Kidney (tissue), 13 donors: ENCODE measurements at regions not wholly inside any gene's neighbourhood (a gene's known extent, or its start where the extent isn't known, plus 50 kb on each side); places are given as distances from the start of the nearest gene placed in this dataset.
"Not testable (repeated sequence)": the region's sequence is repeated elsewhere in the genome, so short reads cannot be mapped to it uniquely, and the experiment has no call there.

Experiments used
- DNase-seq, 5 donors: peaks; one replicate each; pipeline ENCODE4 v3.0.0-alpha.2; 2013 to 2020
- FAIRE-seq: peaks from 2 replicates; lab custom pipeline; 2012; peaks lifted over from hg19 to GRCh38; lab: Jason Lieb, UNC
- H3K27ac ChIP-seq, 2 donors: one replicate each; pipeline ENCODE4 v1.7.0; 2013; ENCODE audit warnings: low read depth in 2 of 2, low read length in 2 of 2, inconsistent platforms in 1 of 2
- H3K27me3 ChIP-seq: one replicate; pipeline ENCODE4 v1.7.1; 2013; ENCODE audit warnings: low read length, inconsistent platforms; ENCODE audit not compliant: control insufficient read depth, insufficient read depth
- H3K36me3 ChIP-seq, 3 donors: one replicate each; pipeline versions ENCODE4 v1.7.0 to v1.7.1; 2013; ENCODE audit warnings: low read length in 3 of 3, control low read depth in 1 of 3, inconsistent platforms in 1 of 3; ENCODE audit not compliant: insufficient read depth in 3 of 3, control insufficient read depth in 2 of 3
- H3K4me1 ChIP-seq, 3 donors: one replicate each; pipeline versions ENCODE4 v1.7.0 to v1.7.1; 2013; ENCODE audit warnings: low read length in 3 of 3, inconsistent platforms in 1 of 3, low read depth in 1 of 3; ENCODE audit not compliant: control insufficient read depth in 2 of 3, insufficient read depth in 2 of 3
- H3K4me3 ChIP-seq, 3 donors: one replicate each; pipeline versions ENCODE4 v1.7.0 to v1.8.1; 2013; ENCODE audit warnings: low read length in 3 of 3, control low read depth in 1 of 3, inconsistent platforms in 1 of 3
- H3K9ac ChIP-seq, 3 donors: one replicate each; pipeline versions ENCODE4 v1.7.0 to v1.7.1; 2013; ENCODE audit warnings: low read length in 3 of 3, control low read depth in 1 of 3, inconsistent platforms in 1 of 3
- H3K9me3 ChIP-seq, 3 donors: one replicate each; pipeline versions ENCODE4 v1.7.0 to v1.7.1; 2013; ENCODE audit warnings: low read length in 3 of 3, control low read depth in 1 of 3, inconsistent platforms in 1 of 3; ENCODE audit not compliant: control insufficient read depth in 2 of 3, insufficient read depth in 1 of 3
- intact Hi-C: fragments of 100-400 bp; cut with DNase I; formaldehyde crosslinking; loops from one replicate; pipeline ENCODE4 v1.11.1; 2022
- TF ChIP-seq, protein P1 (sequence below): IDR thresholded peaks from 3 replicates; pipeline ENCODE4 v1.5.1; 2012; ENCODE audit warnings: mild to moderate bottlenecking, moderate library complexity, borderline replicate concordance; ENCODE audit not compliant: insufficient read depth; ENCODE audit errors: extremely low read depth
- donor health status: control.
- donor health status: control.
- donor health status: control.
- donor health status: control.
- donor health status: control.
- donor health status: DM: yes; HTN: yes; CAD: no.
- donor health status: Normal renal cell carcinoma (clear cell type).

- H3K4me1 ChIP-seq, intact Hi-C loops, FAIRE-seq, H3K4me3 ChIP-seq, H3K27me3 ChIP-seq, H3K9me3 ChIP-seq, DNase-seq, H3K9ac ChIP-seq, H3K36me3 ChIP-seq, H3K27ac ChIP-seq: not testable (repeated sequence)
Measured at GRCh38 chr17:20873688-20874328, 169.0 kb downstream of the USP22 start.

DNA sequence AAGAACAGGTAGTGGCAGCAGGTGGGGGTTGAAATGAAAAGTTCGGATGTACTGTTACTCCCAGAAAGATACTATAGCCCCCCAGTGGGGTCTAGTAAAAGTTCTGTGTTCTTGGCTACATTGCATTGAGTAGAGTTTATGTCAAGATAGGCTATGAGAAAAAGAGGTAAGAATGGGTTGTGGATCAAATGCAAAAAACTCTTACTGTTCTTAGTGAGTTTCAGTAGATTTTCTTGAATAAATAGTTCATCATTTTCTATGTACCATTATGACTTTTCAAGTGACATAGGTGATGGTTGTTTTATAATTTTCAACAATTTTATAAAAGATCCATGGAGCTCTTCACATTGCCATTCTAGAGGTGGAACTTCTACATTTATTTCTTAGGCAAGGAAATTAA is 165.4 kb downstream of the USP22 start:
- H3K9me3 ChIP-seq, H3K9ac ChIP-seq, H3K4me1 ChIP-seq, H3K27me3 ChIP-seq, H3K36me3 ChIP-seq, H3K27ac ChIP-seq, FAIRE-seq, DNase-seq, intact Hi-C loops, H3K4me3 ChIP-seq: not testable (repeated sequence)

DNA sequence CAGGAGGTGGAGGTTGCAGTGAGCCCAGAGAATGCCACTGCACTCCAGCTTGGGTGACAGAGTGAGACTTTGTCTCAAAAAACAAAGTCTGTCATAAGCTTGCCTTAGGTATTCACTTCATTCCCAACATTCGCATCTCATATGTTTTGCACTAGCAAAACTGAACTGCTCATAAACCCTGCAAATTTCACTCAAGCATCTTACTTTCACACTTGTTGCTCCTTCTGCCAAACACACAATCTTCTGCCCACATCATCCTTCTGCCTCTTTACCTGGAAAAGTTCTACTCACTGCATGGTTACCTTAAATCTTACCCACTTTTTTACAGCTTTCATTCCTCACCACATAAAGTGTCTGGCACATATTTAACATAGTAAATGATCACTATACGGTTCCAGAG is 152.5 kb downstream of the USP22 start:
- no peaks in the 10 kb centered on the region for H3K27me3 ChIP-seq
- DNase-seq = no peak
- H3K9me3 ChIP-seq = no peaks in the 10 kb centered on the region
- no peak overlapping the region for H3K4me3 ChIP-seq
- H3K27ac ChIP-seq = no peak overlapping the region
- intact Hi-C loops = no loop called here
- no peak overlapping the region for H3K9ac ChIP-seq
- H3K4me1 ChIP-seq = no peaks in the 10 kb centered on the region
- FAIRE-seq = no peak
- TF ChIP-seq, protein P1, sequence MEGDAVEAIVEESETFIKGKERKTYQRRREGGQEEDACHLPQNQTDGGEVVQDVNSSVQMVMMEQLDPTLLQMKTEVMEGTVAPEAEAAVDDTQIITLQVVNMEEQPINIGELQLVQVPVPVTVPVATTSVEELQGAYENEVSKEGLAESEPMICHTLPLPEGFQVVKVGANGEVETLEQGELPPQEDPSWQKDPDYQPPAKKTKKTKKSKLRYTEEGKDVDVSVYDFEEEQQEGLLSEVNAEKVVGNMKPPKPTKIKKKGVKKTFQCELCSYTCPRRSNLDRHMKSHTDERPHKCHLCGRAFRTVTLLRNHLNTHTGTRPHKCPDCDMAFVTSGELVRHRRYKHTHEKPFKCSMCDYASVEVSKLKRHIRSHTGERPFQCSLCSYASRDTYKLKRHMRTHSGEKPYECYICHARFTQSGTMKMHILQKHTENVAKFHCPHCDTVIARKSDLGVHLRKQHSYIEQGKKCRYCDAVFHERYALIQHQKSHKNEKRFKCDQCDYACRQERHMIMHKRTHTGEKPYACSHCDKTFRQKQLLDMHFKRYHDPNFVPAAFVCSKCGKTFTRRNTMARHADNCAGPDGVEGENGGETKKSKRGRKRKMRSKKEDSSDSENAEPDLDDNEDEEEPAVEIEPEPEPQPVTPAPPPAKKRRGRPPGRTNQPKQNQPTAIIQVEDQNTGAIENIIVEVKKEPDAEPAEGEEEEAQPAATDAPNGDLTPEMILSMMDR = no peak
- no peaks in the 10 kb centered on the region for H3K36me3 ChIP-seq

GRCh38 chr17:20895426-20895825 is 147.4 kb downstream of the USP22 start:
- H3K9me3 ChIP-seq, H3K4me1 ChIP-seq, H3K36me3 ChIP-seq, FAIRE-seq, H3K27me3 ChIP-seq, H3K27ac ChIP-seq, H3K4me3 ChIP-seq, intact Hi-C loops, H3K9ac ChIP-seq, DNase-seq: not testable (repeated sequence)

DNA sequence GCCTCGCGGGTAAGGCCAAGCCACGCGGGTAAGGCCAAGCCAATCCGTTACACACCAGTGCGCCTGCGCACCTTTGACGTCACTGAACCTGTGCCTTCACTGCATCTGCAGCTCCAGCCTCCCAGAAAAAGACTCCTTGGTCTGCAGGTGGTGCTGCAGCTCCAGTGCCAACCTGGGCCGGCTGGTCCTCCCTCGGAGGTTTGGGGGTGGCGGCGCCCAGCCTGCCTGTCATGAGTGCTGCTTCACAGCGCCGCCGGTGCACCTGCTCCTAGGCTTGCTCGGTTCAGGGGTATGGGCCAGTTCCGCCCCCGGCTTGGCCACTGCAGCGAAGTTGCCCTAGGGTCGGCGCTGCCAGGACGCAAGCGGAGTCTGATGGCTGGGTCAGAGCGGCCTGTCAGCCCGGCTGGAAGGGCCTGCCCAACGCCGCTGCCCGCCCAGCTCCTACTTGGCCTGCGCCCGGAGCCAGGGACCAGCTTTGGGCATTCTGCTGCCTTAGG is 146.6 kb downstream of the USP22 start:
- TF ChIP-seq, protein P1 = no peak
- Histone ChIP-seq H3K4me3 (no peak overlapping the region), H3K36me3 (no peaks in the 10 kb centered on the region), H3K27ac (no peak overlapping the region), H3K4me1 (no peaks in the 10 kb centered on the region), H3K9ac (no peak overlapping the region), H3K9me3 (no peaks in the 10 kb centered on the region), H3K27me3 (no peaks in the 10 kb centered on the region)
- FAIRE-seq (no peak), DNase-seq (peak in 2 of 5 donors; percentile 19 to 29)
- intact Hi-C loops = no loop called here

GRCh38 chr17:20898726-20899125 is 144.1 kb downstream of the USP22 start:
- H3K36me3 ChIP-seq, FAIRE-seq, H3K27ac ChIP-seq, H3K4me3 ChIP-seq, intact Hi-C loops, H3K4me1 ChIP-seq, H3K27me3 ChIP-seq, H3K9ac ChIP-seq, H3K9me3 ChIP-seq: not testable (repeated sequence)
- peak in 1 of 5 donors; percentile 14 for DNase-seq

GRCh38 chr17:20902496-20902895 is 140.3 kb downstream of the USP22 start:
- H3K27me3 ChIP-seq, H3K4me1 ChIP-seq, H3K9ac ChIP-seq, H3K27ac ChIP-seq, FAIRE-seq, intact Hi-C loops, H3K9me3 ChIP-seq, H3K36me3 ChIP-seq, H3K4me3 ChIP-seq, DNase-seq: not testable (repeated sequence)
